GM23338 (cell line): ENCODE measurements at regions not wholly inside any gene's neighbourhood (a gene's known extent, or its start where the extent isn't known, plus 50 kb on each side); places are given as distances from the start of the nearest gene placed in this dataset.

Experiments
- CREB1 ChIP-seq: fragments of 250-450 bp; sonication (Bioruptor Pico); IDR thresholded peaks from 2 replicates; pipeline ENCODE4 v1.5.0; 2020; ENCODE audit warnings: low read depth, mild to moderate bottlenecking, moderate library complexity
- CTCF ChIP-seq, 2 experiments: fragments of 200-600 bp in 1 of 2; sonication (generic) in 1 of 2; conservative IDR thresholded peaks; 2 replicates each; pipeline versions ENCODE4 v1.5.1 to v1.6.1; 2016 to 2017; ENCODE audit warnings: antibody characterized with exemption in 2 of 2, low read depth in 2 of 2, mild to moderate bottlenecking in 2 of 2, moderate library complexity in 1 of 2
- ETS1 ChIP-seq: IDR thresholded peaks from 2 replicates; pipeline ENCODE4 v1.6.1; 2016; ENCODE audit warnings: antibody characterized with exemption
- EZH2 ChIP-seq: fragments of 200-600 bp; sonication (generic); IDR thresholded peaks from one replicate; pipeline ENCODE4 v1.8.0; 2017; ENCODE audit warnings: antibody characterized with exemption, mild to moderate bottlenecking, low read depth; ENCODE audit not compliant: unreplicated experiment
- EZH2phosphoT487 ChIP-seq: fragments of 200-600 bp; sonication (generic); IDR thresholded peaks from one replicate; pipeline ENCODE4 v1.8.1; 2018; ENCODE audit warnings: antibody characterized with exemption; ENCODE audit not compliant: unreplicated experiment
- JUNB ChIP-seq: IDR thresholded peaks from one replicate; pipeline ENCODE4 v1.6.1; 2016; ENCODE audit warnings: antibody characterized with exemption; ENCODE audit not compliant: unreplicated experiment
- NANOG ChIP-seq: IDR thresholded peaks from 2 replicates; pipeline ENCODE4 v1.6.1; 2016; ENCODE audit warnings: antibody characterized with exemption, borderline replicate concordance
- POLR2AphosphoS5 ChIP-seq: IDR thresholded peaks from 2 replicates; pipeline ENCODE4 v1.6.1; 2016; ENCODE audit warnings: antibody characterized with exemption, low read depth
- REST ChIP-seq: IDR thresholded peaks from one replicate; pipeline ENCODE4 v1.6.1; 2018; ENCODE audit warnings: antibody characterized with exemption; ENCODE audit not compliant: unreplicated experiment
- STAT1 ChIP-seq: IDR thresholded peaks from one replicate; pipeline ENCODE4 v1.6.1; 2016; ENCODE audit warnings: antibody characterized with exemption; ENCODE audit not compliant: unreplicated experiment
- ZNF114 ChIP-seq: fragments of 250-450 bp; sonication (Bioruptor Pico); IDR thresholded peaks from 2 replicates; pipeline ENCODE4 v1.5.0; 2020; ENCODE audit warnings: mild to moderate bottlenecking, moderate library complexity
- TF ChIP-seq, protein P1 (sequence below): fragments of 250-450 bp; sonication (Bioruptor Pico); IDR thresholded peaks from 2 replicates; pipeline ENCODE4 v1.5.0; 2020; ENCODE audit warnings: mild to moderate bottlenecking, moderate library complexity

DNA sequence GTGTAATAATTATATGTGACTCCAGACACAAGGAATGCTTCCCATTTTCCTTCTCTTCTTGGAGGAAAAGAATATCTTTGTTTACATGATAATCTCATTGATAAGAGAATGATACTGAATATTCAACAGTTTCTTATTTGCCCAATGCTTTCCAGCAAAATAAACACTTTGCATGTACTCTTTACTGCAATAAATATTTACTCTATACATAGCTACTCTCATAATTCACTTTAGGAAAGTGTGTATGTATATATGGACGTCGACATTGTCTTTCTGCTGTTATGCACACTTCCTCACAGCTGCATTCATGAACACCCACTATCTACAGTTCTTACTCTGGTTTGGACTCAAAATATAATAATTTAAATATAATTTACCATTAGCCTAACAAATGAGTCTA is 617.4 kb upstream of the CDH10 start:
- TF ChIP-seq POLR2AphosphoS5 (no peak), CTCF (conservative IDR thresholded peaks at IDR 0.05; ENCODE audit: low read depth in 2 of 2) (no peak), REST (no peak), EZH2 (no peak), ETS1 (no peak), EZH2phosphoT487 (no peak), CREB1 (no peak), STAT1 (no peak), JUNB (no peak), ZNF114 (CRISPR knock-in tag) (no peak), NANOG (no peak)
- TF ChIP-seq, protein P1, sequence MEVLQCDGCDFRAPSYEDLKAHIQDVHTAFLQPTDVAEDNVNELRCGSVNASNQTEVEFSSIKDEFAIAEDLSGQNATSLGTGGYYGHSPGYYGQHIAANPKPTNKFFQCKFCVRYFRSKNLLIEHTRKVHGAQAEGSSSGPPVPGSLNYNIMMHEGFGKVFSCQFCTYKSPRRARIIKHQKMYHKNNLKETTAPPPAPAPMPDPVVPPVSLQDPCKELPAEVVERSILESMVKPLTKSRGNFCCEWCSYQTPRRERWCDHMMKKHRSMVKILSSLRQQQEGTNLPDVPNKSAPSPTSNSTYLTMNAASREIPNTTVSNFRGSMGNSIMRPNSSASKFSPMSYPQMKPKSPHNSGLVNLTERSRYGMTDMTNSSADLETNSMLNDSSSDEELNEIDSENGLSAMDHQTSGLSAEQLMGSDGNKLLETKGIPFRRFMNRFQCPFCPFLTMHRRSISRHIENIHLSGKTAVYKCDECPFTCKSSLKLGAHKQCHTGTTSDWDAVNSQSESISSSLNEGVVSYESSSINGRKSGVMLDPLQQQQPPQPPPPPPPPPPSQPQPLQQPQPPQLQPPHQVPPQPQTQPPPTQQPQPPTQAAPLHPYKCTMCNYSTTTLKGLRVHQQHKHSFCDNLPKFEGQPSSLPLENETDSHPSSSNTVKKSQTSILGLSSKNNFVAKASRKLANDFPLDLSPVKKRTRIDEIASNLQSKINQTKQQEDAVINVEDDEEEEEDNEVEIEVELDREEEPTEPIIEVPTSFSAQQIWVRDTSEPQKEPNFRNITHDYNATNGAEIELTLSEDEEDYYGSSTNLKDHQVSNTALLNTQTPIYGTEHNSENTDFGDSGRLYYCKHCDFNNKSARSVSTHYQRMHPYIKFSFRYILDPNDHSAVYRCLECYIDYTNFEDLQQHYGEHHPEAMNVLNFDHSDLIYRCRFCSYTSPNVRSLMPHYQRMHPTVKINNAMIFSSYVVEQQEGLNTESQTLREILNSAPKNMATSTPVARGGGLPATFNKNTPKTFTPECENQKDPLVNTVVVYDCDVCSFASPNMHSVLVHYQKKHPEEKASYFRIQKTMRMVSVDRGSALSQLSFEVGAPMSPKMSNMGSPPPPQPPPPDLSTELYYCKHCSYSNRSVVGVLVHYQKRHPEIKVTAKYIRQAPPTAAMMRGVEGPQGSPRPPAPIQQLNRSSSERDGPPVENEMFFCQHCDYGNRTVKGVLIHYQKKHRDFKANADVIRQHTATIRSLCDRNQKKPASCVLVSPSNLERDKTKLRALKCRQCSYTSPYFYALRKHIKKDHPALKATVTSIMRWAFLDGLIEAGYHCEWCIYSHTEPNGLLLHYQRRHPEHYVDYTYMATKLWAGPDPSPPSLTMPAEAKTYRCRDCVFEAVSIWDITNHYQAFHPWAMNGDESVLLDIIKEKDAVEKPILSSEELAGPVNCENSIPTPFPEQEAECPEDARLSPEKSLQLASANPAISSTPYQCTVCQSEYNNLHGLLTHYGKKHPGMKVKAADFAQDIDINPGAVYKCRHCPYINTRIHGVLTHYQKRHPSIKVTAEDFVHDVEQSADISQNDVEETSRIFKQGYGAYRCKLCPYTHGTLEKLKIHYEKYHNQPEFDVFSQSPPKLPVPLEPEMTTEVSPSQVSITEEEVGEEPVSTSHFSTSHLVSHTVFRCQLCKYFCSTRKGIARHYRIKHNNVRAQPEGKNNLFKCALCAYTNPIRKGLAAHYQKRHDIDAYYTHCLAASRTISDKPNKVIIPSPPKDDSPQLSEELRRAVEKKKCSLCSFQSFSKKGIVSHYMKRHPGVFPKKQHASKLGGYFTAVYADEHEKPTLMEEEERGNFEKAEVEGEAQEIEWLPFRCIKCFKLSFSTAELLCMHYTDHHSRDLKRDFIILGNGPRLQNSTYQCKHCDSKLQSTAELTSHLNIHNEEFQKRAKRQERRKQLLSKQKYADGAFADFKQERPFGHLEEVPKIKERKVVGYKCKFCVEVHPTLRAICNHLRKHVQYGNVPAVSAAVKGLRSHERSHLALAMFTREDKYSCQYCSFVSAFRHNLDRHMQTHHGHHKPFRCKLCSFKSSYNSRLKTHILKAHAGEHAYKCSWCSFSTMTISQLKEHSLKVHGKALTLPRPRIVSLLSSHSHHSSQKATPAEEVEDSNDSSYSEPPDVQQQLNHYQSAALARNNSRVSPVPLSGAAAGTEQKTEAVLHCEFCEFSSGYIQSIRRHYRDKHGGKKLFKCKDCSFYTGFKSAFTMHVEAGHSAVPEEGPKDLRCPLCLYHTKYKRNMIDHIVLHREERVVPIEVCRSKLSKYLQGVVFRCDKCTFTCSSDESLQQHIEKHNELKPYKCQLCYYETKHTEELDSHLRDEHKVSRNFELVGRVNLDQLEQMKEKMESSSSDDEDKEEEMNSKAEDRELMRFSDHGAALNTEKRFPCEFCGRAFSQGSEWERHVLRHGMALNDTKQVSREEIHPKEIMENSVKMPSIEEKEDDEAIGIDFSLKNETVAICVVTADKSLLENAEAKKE (CRISPR knock-in tag) = no peak
